ENCODE measurements at regions not wholly inside any gene's neighbourhood (a gene's known extent, or its start where the extent isn't known, plus 50 kb on each side); places are given as distances from the start of the nearest gene placed in this dataset.

GRCh38 chr6:105981002-105981887 is 104.9 kb upstream of the PRDM1 start:
- no peaks in the 10 kb centered on the region for H3K36me3 ChIP-seq (ENCODE audit: control insufficient read depth, insufficient read depth, low read length)
- no peak for TF ChIP-seq CTCF (IDR thresholded peaks at IDR 0.05; ENCODE audit: insufficient read depth, low read length, severe bottlenecking)
- H3K27me3 ChIP-seq (ENCODE audit: control insufficient read depth, insufficient read depth, low read length), result peaks cover 2% of the 10 kb centered on the region
- DNase-seq (ENCODE audit: low read depth) (no peak), FAIRE-seq (no peak)
- H3K4me3 ChIP-seq (ENCODE audit: low read depth, low read length), result peak overlapping the region; percentile 25

GRCh38 chr6:105978974-105979373 is 107.2 kb upstream of the PRDM1 start:
- FAIRE-seq (no peak), DNase-seq (ENCODE audit: low read depth) (no peak)
- no peak overlapping the region for H3K4me3 ChIP-seq (ENCODE audit: low read depth, low read length)
- H3K27me3 ChIP-seq (ENCODE audit: control insufficient read depth, insufficient read depth, low read length), result no peaks in the 10 kb centered on the region
- no peak for TF ChIP-seq CTCF (IDR thresholded peaks at IDR 0.05; ENCODE audit: insufficient read depth, low read length, severe bottlenecking)
- no peaks in the 10 kb centered on the region for H3K36me3 ChIP-seq (ENCODE audit: control insufficient read depth, insufficient read depth, low read length)

- TF ChIP-seq CTCF (IDR thresholded peaks at IDR 0.05; ENCODE audit: insufficient read depth, low read length, severe bottlenecking), result no peak
- Histone ChIP-seq H3K27me3 (ENCODE audit: control insufficient read depth, insufficient read depth, low read length) (no peaks in the 10 kb centered on the region), H3K36me3 (ENCODE audit: control insufficient read depth, insufficient read depth, low read length) (no peaks in the 10 kb centered on the region), H3K4me3 (ENCODE audit: low read depth, low read length) (no peak overlapping the region)
- FAIRE-seq (no peak), DNase-seq (ENCODE audit: low read depth) (no peak)
Measured at GRCh38 chr6:105977934-105978504, 108.1 kb upstream of the PRDM1 start.

GRCh38 chr6:105974986-105975385 is 111.2 kb upstream of the PRDM1 start:
- TF ChIP-seq CTCF (IDR thresholded peaks at IDR 0.05; ENCODE audit: insufficient read depth, low read length, severe bottlenecking), result no peak
- DNase-seq (ENCODE audit: low read depth), result no peak
- H3K27me3 ChIP-seq (ENCODE audit: control insufficient read depth, insufficient read depth, low read length), result no peaks in the 10 kb centered on the region
- H3K4me3 ChIP-seq (ENCODE audit: low read depth, low read length), result no peak overlapping the region
- no peaks in the 10 kb centered on the region for H3K36me3 ChIP-seq (ENCODE audit: control insufficient read depth, insufficient read depth, low read length)
- FAIRE-seq, result no peak

- H3K27me3 ChIP-seq (ENCODE audit: control insufficient read depth, insufficient read depth, low read length), result no peaks in the 10 kb centered on the region
- DNase-seq (ENCODE audit: low read depth) (no peak), FAIRE-seq (no peak)
- no peak for TF ChIP-seq CTCF (IDR thresholded peaks at IDR 0.05; ENCODE audit: insufficient read depth, low read length, severe bottlenecking)
- H3K36me3 ChIP-seq (ENCODE audit: control insufficient read depth, insufficient read depth, low read length), result no peaks in the 10 kb centered on the region
- H3K4me3 ChIP-seq (ENCODE audit: low read depth, low read length), result no peak overlapping the region
Measured at GRCh38 chr6:105972440-105972839, 113.7 kb upstream of the PRDM1 start.

Data from bronchial epithelial cell (primary cell).